NCI-H2081 treated with DMSO at 0.1 percent for 48 hours (cell line): ENCODE measurements at regions not wholly inside any gene's neighbourhood (a gene's known extent, or its start where the extent isn't known, plus 50 kb on each side); places are given as distances from the start of the nearest gene placed in this dataset.

Source experiments
- DNase-seq: peaks from one replicate; lab custom pipeline; 2025; lab: John Stamatoyannopoulos, UW

DNA sequence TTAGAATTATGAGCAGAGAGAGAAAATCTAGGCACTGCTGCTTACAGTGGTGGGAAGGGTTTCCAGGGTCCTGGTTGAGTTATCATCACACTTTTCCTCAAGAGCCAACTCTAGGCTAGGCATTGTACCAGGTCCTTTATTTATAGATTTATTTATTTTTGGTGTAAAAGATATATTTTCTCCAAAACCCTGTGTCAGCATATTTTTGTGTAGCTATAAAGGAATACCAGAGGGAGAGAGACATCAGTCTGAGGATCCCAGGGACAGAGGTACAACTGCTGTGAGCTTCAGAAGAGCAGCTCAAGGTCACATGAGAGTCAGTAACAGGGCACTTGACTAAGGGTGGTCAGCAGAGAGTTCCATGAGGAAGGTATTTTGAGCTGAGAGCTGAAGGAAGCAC is 159.7 kb downstream of the SLC35B3 start:
- no peak for DNase-seq

DNA sequence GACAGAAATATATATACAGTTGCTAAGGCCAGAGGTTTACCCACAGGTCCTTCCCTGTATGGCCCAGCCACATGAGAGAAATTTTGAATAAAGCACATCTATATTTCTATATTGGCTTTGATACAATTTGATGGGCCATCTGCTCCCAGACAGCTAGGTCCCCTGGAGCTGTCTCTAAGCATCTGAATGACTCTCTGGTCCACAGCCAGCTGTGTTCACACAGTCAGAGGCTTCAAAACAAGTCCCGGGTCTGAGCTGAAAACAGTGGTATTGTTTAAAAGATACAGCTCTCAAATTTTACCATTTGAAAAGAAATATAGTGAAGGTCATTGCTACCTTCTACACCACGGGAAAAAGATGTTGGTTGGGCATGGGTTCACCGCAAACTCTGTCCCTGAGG is 161.1 kb downstream of the SLC35B3 start:
- no peak for DNase-seq

DNA sequence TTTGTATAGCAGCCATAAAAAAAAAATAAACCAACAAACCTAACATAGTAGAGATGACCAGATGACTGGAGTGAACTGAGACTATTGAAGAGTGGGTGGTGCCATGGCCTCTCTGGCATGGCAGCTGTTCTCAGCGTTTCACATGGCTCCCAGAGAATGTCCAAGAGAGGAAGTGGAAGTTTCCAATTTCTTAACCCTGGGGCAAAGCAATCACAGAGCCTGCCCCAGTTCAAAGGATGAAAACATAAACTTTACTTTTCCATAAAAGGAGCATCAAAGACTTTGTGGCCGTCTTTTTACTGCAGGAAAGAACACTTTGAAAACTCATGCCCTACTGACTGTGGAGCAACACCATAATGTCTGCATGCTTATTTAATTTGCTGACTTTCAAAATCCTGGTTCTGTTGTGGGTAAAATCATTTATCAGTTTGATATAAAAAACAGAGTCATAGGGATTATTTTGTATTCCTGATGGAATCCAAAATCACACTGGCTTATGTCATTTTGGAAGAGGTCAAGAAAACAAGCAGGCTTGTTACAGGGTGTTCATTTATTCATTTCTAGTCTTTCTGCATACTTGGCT is 165.4 kb downstream of the SLC35B3 start:
- no peak for DNase-seq

DNA sequence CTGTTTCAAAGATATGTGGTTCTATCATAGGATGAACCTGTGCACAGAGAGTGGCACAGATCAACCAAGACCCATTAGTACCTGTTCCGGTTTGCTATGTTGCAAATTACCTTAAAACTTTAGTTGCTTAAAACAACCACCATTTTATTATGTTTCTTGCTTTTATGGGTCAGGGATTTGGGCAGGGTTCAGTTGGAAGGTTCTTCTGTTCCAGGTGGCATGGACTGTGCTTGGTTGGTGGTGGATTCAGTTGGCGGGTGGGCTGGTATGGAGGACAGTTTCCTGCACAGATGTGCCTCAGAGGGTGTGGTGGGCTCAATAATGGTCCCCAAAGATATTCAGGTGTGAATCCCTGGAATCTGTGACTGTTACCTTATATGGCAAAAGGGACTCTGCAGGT is 166.3 kb downstream of the SLC35B3 start:
- no peak for DNase-seq

DNA sequence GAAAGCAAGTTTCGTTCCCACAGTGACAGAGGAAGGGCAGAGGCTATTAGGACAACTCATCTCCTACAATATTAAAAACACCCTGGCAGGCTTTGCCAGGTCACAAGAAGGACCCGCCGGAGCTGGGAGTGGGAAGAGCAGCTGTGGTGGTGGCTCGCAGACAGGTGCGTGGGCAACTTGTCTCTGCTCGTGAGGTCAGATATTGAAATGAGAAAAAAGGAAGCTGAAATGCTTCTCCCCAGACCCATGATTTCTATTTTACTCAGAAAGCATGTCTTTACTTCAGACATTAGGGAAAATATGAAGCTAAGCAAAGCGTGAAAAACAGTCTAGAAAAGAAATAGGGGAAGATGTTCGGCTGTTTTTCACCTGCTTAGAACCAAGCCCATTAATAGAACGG is 166.3 kb upstream of the EEF1E1 start:
- no peak for DNase-seq

DNA sequence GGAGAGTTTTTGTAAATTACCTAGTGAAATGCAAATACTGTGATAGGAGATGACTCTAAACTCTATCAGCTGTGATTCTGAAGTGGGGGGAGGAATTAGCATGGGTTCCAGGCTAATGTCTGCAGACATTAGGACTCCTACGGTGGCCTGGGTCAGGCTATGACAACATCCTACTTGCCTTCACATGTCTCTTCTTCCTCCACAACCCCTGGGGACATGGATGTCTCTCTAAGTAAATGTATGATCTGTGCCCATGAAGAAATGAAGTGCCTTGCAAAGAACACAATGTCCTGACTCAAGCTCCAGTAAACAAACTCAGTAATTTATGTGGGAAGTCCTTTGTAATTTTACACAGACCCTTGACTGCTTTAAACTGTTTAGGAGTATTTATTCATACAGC is 165.8 kb upstream of the EEF1E1 start:
- no peak for DNase-seq

DNA sequence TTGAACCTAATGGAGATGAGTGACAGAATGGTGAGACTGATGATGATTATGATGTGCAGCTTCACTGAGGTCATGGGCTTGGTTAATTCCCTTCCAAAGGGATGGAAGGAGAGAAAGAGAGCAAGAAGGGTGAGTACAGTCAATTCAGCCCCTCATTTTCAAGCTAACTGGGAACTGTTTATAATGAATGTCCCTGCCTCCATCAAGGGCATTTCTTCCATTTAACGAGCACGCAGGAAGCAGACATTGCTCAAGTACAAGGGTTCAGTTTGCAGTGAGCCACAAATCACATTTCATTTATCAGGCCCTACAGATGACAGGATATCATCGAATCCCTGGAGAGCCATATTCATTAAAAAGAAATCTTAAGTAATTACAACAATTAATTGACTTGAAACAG is 158.3 kb upstream of the EEF1E1 start:
- no peak for DNase-seq

DNA sequence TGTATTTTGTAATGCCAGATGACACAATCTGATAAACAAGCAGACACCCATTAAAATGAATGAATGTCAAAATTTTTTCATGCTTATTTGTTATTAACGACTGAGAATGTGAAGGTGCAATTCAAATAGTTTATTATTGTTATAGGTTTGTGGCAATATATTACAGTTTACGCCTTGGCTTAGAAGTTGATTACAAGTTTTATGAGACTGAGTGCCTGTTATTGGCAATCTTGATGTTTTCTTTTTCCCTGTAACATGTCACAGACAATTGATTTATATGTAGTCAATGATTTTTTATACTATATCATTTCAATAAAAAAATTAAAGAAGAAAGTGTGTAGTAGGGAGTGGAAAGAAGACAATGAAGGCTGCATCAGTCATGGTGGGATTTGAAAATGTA is 144.1 kb upstream of the EEF1E1 start:
- DNase-seq, result no peak

DNA sequence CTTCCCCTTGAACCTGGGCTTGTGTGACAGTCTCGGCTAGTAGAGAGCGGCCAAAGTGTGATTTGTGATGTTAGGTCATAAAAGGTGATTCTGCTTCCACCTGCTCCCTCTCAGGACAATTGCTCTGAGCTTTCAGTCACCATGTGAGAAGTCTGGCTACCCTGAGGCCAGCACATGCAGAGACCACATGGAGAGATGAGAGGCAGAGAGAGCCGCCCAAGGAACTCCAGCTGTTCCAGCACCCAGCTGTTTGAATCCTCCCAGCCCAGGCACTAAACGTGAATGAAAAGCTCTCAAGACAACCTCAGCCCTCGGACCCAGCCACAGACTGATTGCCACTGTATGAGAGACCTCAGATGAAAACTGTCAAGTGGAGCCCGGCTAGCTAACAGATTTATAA is 143.4 kb upstream of the EEF1E1 start:
- no peak for DNase-seq

DNA sequence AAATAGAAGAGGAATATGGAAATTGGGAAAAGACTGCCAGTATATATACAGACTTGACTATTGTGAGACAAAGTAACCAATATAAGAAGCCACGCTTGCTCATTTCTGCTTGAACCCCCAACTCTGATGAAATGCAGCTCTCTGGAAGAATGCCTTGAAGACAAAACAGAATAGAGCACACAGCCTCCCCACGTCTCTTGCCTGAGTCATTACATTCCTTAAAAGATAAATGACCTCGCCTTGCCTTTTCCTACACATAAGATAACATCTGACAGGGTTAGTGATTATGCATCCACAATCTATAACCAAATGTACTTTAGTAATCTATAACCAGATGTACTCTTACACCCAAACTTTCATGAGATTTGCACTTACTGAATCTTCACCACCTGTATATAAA is 141.1 kb upstream of the EEF1E1 start:
- DNase-seq, result no peak

DNA sequence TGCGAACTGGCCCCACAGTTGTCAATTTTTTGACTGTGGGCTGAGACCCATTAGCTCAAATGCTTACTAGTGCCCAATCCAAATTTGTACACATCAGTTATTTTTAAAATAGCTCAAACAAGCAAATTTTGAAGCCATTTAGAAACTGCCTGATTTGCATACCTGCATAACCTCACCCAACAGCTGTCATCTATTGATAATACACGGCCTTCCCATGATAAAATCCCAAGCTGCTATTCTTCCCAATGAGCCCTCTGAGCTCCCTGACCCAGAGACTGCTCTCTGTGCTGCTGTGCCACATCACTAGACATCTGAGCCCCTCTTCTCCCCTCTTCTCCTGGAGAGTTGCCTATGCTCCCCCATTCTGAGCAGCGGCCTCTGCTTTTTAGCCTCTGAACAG is 140.5 kb upstream of the EEF1E1 start:
- DNase-seq, result no peak

DNA sequence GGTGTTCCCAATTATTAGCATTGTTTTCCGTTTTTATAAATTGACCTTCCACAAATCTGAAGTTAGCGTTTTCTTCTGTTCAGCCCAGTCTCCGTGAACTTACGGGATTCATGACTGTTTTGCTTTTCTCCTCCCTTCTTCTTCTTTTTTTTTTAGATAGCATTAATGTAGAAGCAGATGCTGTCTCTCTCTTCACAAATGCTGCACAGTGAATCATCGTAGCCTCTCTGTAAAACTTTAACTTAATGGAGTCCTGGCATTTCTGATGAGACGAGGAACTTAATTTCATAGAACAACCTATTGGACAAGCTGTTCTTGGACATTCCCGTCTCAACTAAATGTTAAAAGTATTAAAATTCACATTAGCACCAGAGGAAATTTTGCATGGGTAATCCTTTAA is 138.0 kb upstream of the EEF1E1 start:
- no peak for DNase-seq

DNA sequence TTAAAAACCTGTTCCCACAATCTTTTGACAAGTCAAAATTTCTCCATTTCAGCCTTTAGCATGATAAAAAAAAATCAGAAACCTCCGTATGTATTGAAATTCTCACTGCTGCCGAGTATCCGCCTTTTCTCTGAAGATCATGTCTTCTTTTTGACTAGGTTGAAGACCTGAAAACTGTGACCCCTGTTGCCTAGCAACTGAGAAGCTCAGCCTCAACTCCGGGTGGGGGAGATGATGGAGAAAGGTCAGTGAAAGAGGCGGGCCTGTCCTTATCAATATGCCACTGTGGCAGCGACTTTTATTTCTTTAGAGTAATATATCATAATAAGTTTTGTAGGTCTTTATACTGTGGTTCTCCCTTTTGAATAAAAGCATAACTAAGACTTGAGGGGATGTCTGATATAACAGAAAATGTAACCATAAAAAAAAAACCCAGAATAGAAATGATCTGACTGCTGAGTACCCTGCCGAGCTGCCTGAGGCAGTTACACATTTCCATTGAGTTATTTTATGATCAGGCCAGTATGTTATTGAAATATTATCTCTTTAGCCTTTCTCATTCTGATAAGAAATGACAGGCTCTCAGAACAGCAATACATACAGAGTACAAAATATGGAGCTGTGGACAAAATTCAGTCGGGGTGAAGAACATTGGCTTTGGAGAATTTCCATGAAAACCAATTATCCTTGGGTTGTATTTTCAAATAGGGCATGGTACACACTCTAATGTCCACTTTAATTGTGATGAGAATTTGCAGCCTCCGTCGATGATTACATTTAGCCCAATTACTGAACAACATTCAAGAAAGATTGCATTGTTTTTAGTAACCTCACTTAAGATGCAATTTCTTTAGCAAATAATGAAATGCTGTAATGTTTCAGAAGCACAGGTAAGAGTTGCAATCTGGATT is 136.7 kb upstream of the EEF1E1 start:
- DNase-seq, result no peak

DNA sequence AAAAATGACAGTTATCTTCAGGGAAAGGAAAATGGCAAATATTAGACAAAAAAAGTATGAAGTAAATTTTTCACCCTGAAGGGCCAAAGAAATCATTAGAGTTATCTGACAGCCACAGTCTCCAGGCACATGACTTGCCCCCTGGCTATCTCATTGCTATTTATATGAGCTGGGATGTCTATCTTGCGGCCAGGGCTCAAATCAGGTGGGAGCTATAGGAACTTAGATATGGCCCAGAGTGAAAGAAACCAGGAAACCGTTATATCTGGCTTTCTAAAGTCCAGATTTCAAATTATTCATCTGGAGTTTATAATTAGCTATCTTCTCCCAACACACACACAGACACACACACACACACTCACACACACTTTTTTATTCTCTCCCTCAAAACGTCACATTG is 135.3 kb upstream of the EEF1E1 start:
- no peak for DNase-seq

DNA sequence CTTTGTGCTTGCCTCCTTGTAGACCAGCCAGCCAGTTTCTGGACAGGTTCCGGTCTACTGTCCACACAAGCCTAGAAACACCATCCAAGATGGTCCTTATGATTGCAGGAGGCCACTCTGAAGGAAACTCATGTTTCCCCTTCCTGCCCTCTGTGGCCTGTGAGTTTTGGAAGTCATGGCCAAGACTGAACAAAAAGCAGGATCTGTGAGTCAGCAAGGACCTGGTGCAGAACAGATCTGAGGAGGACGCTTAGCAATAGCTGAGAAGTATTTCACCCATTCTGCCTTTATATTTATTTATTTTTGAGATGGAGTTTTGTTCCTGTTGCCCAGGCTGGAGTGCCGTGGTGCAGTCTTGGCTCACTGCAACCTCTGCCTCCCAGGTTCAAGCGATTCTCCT is 134.6 kb upstream of the EEF1E1 start:
- no peak for DNase-seq

DNA sequence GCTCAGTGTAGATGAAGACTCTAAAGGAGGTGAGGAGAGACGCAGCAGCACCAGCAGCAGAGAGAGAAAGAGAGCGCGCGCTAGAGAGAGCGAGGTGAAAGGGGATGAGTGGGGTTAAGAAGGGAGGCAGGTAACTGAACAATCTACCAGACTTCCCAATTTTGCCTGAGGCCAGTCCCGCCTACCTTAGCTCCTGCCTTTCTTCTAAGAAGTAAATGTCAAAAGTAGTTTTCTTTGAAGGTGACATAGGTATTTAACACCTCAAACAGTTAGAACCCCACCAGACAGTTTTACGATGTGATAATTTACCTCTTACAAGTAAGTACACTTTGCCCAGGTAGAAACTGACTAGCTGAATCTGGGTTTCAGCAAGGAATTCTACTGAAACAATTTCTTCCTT is 132.0 kb upstream of the EEF1E1 start:
- DNase-seq, result no peak

DNA sequence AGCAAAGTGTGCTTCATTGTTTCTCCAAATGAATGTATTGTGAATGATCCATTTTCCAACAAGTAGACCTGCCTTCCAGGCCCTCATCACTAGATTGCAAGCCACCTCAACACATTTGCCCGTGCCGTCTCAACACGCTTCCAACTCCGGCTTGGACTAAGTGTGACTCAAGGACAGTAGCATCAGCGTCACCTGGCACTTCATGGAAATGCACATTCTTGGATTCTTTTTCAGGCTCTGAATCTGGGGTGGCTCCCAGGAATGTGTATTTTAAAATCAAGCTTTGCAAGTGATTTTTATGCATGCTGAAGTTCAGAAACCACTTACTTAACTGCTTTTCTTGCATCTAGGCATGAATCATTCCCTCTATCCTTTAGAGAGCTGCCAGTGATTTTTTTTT is 129.6 kb upstream of the EEF1E1 start:
- no peak for DNase-seq

DNA sequence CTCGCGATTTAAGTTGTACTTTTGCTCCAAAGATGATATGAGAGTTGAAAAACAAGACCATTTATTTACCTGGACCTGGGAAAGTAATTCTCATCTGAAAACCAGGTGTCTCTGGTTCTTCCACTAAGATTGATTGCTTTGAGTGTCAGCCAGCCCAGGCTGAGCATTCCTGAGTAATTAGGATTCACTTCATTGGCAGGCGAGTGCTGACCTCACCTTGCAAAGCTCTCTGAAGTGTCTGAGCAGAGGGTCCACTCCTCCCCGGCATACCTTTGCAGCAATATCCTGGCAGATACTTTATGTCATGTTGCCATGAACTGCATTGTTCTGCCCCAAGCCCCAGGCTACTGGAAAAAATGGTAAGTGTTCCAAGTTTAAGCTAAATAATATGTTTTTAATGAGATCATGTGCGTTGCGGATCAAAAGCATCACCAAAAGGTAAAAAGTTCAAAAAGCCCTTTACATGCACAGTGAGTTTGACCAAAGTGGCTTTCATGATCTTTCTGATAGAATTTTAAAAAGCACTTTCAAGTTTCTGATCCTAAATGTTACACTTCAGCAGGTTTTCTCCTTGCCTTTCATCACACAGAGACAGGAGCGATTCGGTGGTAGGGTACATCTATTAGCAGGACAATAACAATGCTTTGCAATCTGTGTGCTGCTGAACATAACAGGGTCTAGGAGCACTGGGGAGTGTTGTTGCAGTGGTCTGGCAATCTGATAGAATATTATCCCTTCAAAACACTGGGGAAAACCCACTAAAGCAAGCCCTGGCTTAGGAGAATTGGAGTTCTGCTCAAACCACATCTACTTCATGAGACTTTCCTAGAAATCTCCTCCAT is 127.8 kb upstream of the EEF1E1 start:
- DNase-seq, result no peak

DNA sequence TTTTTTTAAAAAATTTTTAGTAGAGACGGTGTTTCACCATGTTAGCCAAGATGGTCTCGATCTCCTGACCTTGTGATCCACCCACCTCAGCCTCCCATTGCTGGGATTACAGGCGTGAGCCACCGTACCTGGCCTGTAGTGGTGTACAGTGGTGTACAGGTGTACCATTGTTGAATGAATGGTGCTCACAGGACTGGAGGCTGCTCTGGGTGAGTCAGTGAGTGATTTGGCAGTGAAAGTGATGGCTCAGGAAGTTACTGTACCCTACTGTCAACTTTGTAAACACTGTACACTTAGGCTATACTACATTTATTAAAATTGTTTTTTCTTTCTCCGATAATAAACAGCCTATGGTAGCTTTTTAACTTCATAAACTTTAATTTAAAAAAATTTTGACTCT is 122.8 kb upstream of the EEF1E1 start:
- DNase-seq, result no peak

DNA sequence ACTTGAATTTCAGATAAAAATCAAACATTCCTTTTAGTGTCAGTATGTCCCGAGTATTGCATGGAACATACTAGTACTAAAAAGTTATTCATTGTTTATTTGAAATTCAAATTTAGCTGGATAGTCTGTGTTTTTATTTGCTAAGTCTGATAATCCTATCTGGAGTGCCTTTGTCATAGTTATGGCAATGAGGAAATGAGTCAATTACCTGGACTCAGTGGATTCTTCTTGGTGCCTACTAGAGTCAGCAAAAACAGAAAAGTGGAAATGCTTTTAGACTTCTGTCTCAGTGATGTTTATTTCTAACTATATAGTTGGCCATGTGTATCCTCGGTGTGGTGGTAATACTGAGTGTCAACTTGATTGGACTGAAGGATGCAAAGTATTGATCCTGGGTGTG is 121.3 kb upstream of the EEF1E1 start:
- no peak for DNase-seq

DNA sequence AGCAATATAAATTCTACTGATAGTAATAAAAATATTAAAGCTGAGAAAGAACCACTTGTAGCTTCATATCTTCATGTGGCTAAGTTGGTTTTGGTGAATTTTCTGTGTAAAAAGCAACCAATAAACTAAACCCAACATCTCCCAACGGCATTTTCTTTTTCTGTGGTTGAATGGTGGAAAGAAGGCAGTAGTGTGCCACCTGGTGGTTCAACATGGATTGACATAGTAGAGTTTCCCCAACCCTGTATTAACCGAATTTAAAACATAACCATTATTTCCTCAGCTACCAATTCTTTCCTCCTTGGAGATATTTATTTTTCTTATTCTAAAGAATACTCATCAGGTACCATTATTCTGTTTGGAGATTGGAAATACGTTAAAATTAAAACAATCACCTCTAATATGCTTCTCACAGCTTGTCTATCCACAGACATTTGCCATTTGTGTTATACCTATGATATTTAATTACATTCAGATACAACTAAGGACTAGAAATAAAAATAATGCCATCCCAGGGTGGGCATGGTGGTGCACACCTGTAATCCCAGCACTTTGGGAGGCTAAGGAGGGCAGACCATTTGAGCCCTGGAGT is 117.1 kb upstream of the EEF1E1 start:
- DNase-seq, result no peak

DNA sequence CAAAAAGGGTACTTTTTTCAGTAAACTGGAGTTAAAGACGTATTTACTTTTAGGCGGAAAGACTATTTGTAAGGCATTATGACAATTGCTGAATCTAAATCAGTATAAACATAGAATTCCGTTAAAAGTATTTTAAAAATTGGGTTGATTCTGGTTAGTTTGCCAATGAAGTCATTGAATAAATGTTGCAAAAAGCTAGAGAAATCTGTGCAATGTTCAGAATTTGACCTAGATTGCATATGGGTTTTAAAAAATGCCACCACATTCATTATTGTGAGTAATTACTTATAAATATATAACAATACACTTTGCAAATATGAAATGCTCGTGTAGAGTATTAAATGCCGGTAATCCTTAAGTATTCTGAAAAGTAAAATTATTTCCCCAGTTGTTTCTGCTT is 116.5 kb upstream of the EEF1E1 start:
- no peak for DNase-seq

DNA sequence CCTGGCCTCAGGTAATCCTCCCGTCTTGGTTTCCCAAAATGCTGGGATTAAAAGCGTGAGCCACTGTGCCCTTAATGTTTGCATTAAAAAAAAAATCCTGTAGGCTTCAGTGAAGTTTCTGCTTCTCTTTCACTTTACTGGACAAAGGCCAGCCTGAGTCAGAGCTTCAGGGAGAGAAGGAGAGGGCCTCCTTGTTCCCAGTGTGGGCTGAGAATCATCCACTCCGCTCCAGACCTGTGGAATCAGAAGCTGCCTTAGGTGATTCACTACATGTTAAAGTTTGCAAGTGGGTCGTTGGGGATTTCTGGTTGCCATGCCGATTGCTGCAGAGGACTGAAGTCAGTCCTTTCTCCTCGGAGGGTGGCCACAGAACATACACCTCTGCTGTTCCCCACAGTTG is 113.3 kb upstream of the EEF1E1 start:
- DNase-seq, result no peak
